H1 (cell line): ENCODE measurements at regions not wholly inside any gene's neighbourhood (a gene's known extent, or its start where the extent isn't known, plus 50 kb on each side); places are given as distances from the start of the nearest gene placed in this dataset.

Source experiments
- CTCF ChIA-PET: fragments of 300-600 bp; sonication (Branson Sonifier 250); formaldehyde crosslinking; loops from one replicate; lab custom pipeline; 2021; ENCODE audit not compliant: partially characterized antibody; lab: Charles Lee
- POLR2A ChIA-PET: fragments of 300-600 bp; sonication (Branson Sonifier 250); formaldehyde crosslinking; loops from one replicate; lab custom pipeline; 2021; ENCODE audit warnings: inconsistent platforms; ENCODE audit not compliant: partially characterized antibody; lab: Charles Lee
- DNase-seq, 2 experiments: peaks; one replicate each; pipeline versions ENCODE4 v3.0.0 to v3.0.0-alpha.2; 2010 to 2022; ENCODE audit warnings: low spot score in 2 of 2, low read depth in 1 of 2, mixed read lengths in 1 of 2
- FAIRE-seq: peaks from 2 replicates; lab custom pipeline; 2011; peaks lifted over from hg19 to GRCh38; lab: Jason Lieb, UNC
- H2AFZ ChIP-seq: 2 replicates; pipeline ENCODE4 v1.8.1; 2012; ENCODE audit warnings: low read length, inconsistent platforms
- H2AK5ac ChIP-seq: 2 replicates; pipeline ENCODE4 v1.6.1; 2013; ENCODE audit warnings: low read depth, low read length
- H2BK120ac ChIP-seq: replicated peaks from 2 replicates; pipeline ENCODE3; 2013; ENCODE audit warnings: low read depth, low read length, inconsistent platforms
- H2BK12ac ChIP-seq: 2 replicates; pipeline ENCODE4 v1.6.1; 2013; ENCODE audit warnings: low read depth, low read length
- H2BK15ac ChIP-seq: 2 replicates; pipeline ENCODE4 v1.6.1; 2013; ENCODE audit warnings: low read length
- H2BK20ac ChIP-seq: 2 replicates; pipeline ENCODE4 v1.6.1; 2013; ENCODE audit warnings: low read length
- H2BK5ac ChIP-seq: 2 replicates; pipeline ENCODE4 v1.6.1; 2013; ENCODE audit warnings: low read depth, low read length
- H3K14ac ChIP-seq: 2 replicates; pipeline ENCODE4 v1.6.1; 2013; ENCODE audit warnings: inconsistent platforms; ENCODE audit not compliant: insufficient read length
- H3K18ac ChIP-seq: 2 replicates; pipeline ENCODE4 v1.6.1; 2013; ENCODE audit warnings: low read length; ENCODE audit errors: extremely low read depth
- H3K23ac ChIP-seq: 2 replicates; pipeline ENCODE4 v1.6.1; 2013; ENCODE audit warnings: inconsistent platforms; ENCODE audit not compliant: insufficient read length
- H3K23me2 ChIP-seq: 2 replicates; pipeline ENCODE4 v1.6.1; 2013; ENCODE audit warnings: low read depth, low read length
- H3K27ac ChIP-seq: 2 replicates; pipeline ENCODE4 v1.6.1; 2011; ENCODE audit warnings: low read depth, low read length, inconsistent platforms
- H3K27me3 ChIP-seq, 4 experiments: replicated peaks in 1 of 4; 1 replicate in 1 of 4; 2 replicates in 3 of 4; pipeline versions ENCODE4 v1.6.1 to v1.8.1; 2011 to 2013; ENCODE audit warnings: low read length in 3 of 4, mild to moderate bottlenecking in 3 of 4, inconsistent platforms in 2 of 4, mixed read lengths in 2 of 4, moderate library complexity in 1 of 4; ENCODE audit not compliant: control insufficient read depth in 3 of 4, insufficient read depth in 3 of 4; ENCODE audit errors: extremely low read depth in 1 of 4
- H3K36me3 ChIP-seq, 4 experiments: 2 replicates each; pipeline versions ENCODE4 v1.6.1 to v1.8.1; 2011 to 2013; ENCODE audit warnings: mild to moderate bottlenecking in 4 of 4, low read length in 3 of 4, moderate library complexity in 2 of 4, control low read depth in 1 of 4, inconsistent platforms in 1 of 4; ENCODE audit not compliant: insufficient read depth in 4 of 4, control insufficient read depth in 2 of 4
- H3K4ac ChIP-seq: replicated peaks from 2 replicates; pipeline ENCODE3; 2013; ENCODE audit warnings: low read length, low read depth, mixed read lengths, inconsistent platforms; ENCODE audit not compliant: insufficient read length
- H3K4me1 ChIP-seq, 4 experiments: replicated peaks in 1 of 4; 1 replicate in 1 of 4; 2 replicates in 3 of 4; pipeline versions ENCODE4 v1.6.1 to v1.8.1; 2011 to 2013; ENCODE audit warnings: low read length in 3 of 4, inconsistent platforms in 2 of 4, mixed read lengths in 1 of 4; ENCODE audit not compliant: insufficient read depth in 4 of 4, control insufficient read depth in 3 of 4
- H3K4me2 ChIP-seq, 2 experiments: 2 replicates each; pipeline versions ENCODE4 v1.6.1 to v1.8.1; 2011 to 2013; ENCODE audit warnings: low read depth in 2 of 2, low read length in 2 of 2, control low read depth in 1 of 2, inconsistent platforms in 1 of 2, mild to moderate bottlenecking in 1 of 2; ENCODE audit not compliant: insufficient read depth in 1 of 2
- H3K4me3 ChIP-seq, 4 experiments: fragments of 200-600, 300-600 bp in 1 of 4; sonication (generic), shearing (Covaris generic), sonication (Bioruptor Twin) in 1 of 4; 2 replicates each; pipeline versions ENCODE4 v1.5.1 to v1.8.1; 2011 to 2016; ENCODE audit warnings: low read length in 4 of 4, low read depth in 3 of 4, control low read depth in 2 of 4, inconsistent platforms in 2 of 4, mild to moderate bottlenecking in 2 of 4, mixed read lengths in 1 of 4, moderate library complexity in 1 of 4; ENCODE audit not compliant: insufficient read depth in 2 of 4; ENCODE audit errors: extremely low read depth in 1 of 4
- H3K56ac ChIP-seq: replicated peaks from 2 replicates; pipeline ENCODE3; 2013; ENCODE audit warnings: low read depth, mild to moderate bottlenecking, mixed read lengths, low read length, inconsistent platforms; ENCODE audit not compliant: insufficient read length
- H3K79me1 ChIP-seq: 2 replicates; pipeline ENCODE4 v1.6.1; 2013; ENCODE audit warnings: low read depth, low read length, control low read depth
- H3K79me2 ChIP-seq, 2 experiments: 2 replicates each; pipeline versions ENCODE4 v1.6.1 to v1.8.1; 2012 to 2013; ENCODE audit warnings: low read length in 2 of 2, mild to moderate bottlenecking in 2 of 2, inconsistent platforms in 1 of 2; ENCODE audit not compliant: insufficient read depth in 2 of 2, control insufficient read depth in 1 of 2
- H3K9ac ChIP-seq, 4 experiments: replicated peaks in 1 of 4; 1 replicate in 1 of 4; 2 replicates in 3 of 4; pipeline versions ENCODE4 v1.6.1 to v1.8.1; 2011 to 2013; ENCODE audit warnings: low read depth in 3 of 4, low read length in 3 of 4, control low read depth in 2 of 4, mild to moderate bottlenecking in 2 of 4, moderate library complexity in 2 of 4, inconsistent platforms in 1 of 4; ENCODE audit errors: extremely low read depth in 1 of 4
- H3K9me3 ChIP-seq, 2 experiments: 2 replicates each; pipeline versions ENCODE4 v1.6.1 to v1.8.1; 2012 to 2013; ENCODE audit warnings: mild to moderate bottlenecking in 2 of 2, moderate library complexity in 2 of 2, control low read depth in 1 of 2, inconsistent platforms in 1 of 2, low read depth in 1 of 2, low read length in 1 of 2, mixed read lengths in 1 of 2; ENCODE audit not compliant: insufficient read depth in 2 of 2
- H4K20me1 ChIP-seq, 2 experiments: replicated peaks in 1 of 2; 2 replicates each; pipeline versions ENCODE3 to v1.8.1; 2011 to 2013; ENCODE audit warnings: inconsistent platforms in 2 of 2, low read length in 2 of 2, mild to moderate bottlenecking in 1 of 2; ENCODE audit not compliant: insufficient read depth in 2 of 2, control insufficient read depth in 1 of 2
- H4K5ac ChIP-seq: 2 replicates; pipeline ENCODE4 v1.6.1; 2013; ENCODE audit warnings: low read length, low read depth, mixed read lengths, inconsistent platforms; ENCODE audit not compliant: insufficient read length
- H4K8ac ChIP-seq: 2 replicates; pipeline ENCODE4 v1.8.0; 2013; ENCODE audit warnings: mild to moderate bottlenecking, moderate library complexity, low read length, inconsistent platforms; ENCODE audit not compliant: insufficient read depth; ENCODE audit errors: extremely low read depth
- H4K91ac ChIP-seq: replicated peaks from 2 replicates; pipeline ENCODE3; 2013; ENCODE audit warnings: low read length, mixed read lengths, inconsistent platforms; ENCODE audit not compliant: insufficient read length
- BCL11A ChIP-seq, 2 experiments: IDR thresholded peaks; one replicate each; pipeline ENCODE4 v1.6.1; 2011; ENCODE audit warnings: low read depth in 2 of 2, low read length in 2 of 2, mild to moderate bottlenecking in 2 of 2
- CHD1 ChIP-seq: IDR thresholded peaks from 2 replicates; pipeline ENCODE4 v1.6.1; 2012; ENCODE audit warnings: low read depth, low read length, improper control_type of control experiment
- CHD2 ChIP-seq: IDR thresholded peaks from 2 replicates; pipeline ENCODE4 v1.6.1; 2012; ENCODE audit warnings: low read length, improper control_type of control experiment
- EZH2 ChIP-seq: fragments of 200-600 bp; sonication (generic); IDR thresholded peaks from 2 replicates; pipeline ENCODE4 v1.7.1; 2012; ENCODE audit warnings: low read depth, mild to moderate bottlenecking, moderate library complexity, low read length, inconsistent platforms; ENCODE audit not compliant: severe bottlenecking
- GABPA ChIP-seq: IDR thresholded peaks from 2 replicates; pipeline ENCODE4 v1.6.1; 2011; ENCODE audit warnings: mild to moderate bottlenecking, low read length, moderate library complexity, borderline replicate concordance; ENCODE audit not compliant: insufficient read depth
- HDAC6 ChIP-seq: IDR thresholded peaks from one replicate; pipeline ENCODE4 v1.7.1; 2012; ENCODE audit warnings: low read depth, mild to moderate bottlenecking, inconsistent platforms, low read length, moderate library complexity
- KDM5A ChIP-seq: fragments of 200-600 bp; IDR thresholded peaks from 2 replicates; pipeline ENCODE4 v1.7.1; 2012; ENCODE audit warnings: mild to moderate bottlenecking, low read length, inconsistent platforms, mixed read lengths
- NANOG ChIP-seq: IDR thresholded peaks from 2 replicates; pipeline ENCODE4 v1.6.1; 2011; ENCODE audit warnings: low read length, low read depth, mild to moderate bottlenecking, inconsistent platforms; ENCODE audit not compliant: insufficient read depth, poor library complexity, severe bottlenecking
- NRF1 ChIP-seq: IDR thresholded peaks from 2 replicates; pipeline ENCODE4 v1.6.1; 2011; ENCODE audit warnings: mild to moderate bottlenecking, low read depth, low read length, improper control_type of control experiment
- POU5F1 ChIP-seq: IDR thresholded peaks from 2 replicates; pipeline ENCODE4 v1.6.1; 2011; ENCODE audit warnings: low read depth, mild to moderate bottlenecking, low read length, moderate library complexity
- RAD21 ChIP-seq, 2 experiments: IDR thresholded peaks in 1 of 2; conservative IDR thresholded peaks in 1 of 2; 2 replicates each; pipeline ENCODE4 v1.6.1; 2011; ENCODE audit warnings: low read depth in 2 of 2, low read length in 2 of 2, improper control_type of control experiment in 1 of 2, inconsistent platforms in 1 of 2, mild to moderate bottlenecking in 1 of 2, moderate library complexity in 1 of 2
- SIRT6 ChIP-seq: IDR thresholded peaks from one replicate; pipeline ENCODE4 v1.7.1; 2012; ENCODE audit warnings: low read length, inconsistent platforms
- SP1 ChIP-seq: IDR thresholded peaks from 2 replicates; pipeline ENCODE4 v1.6.1; 2011; ENCODE audit warnings: low read depth, low read length
- SP4 ChIP-seq: IDR thresholded peaks from 2 replicates; pipeline ENCODE4 v1.6.1; 2012; ENCODE audit warnings: low read length, inconsistent platforms
- SRF ChIP-seq: IDR thresholded peaks from 2 replicates; pipeline ENCODE4 v1.6.1; 2011; ENCODE audit warnings: mild to moderate bottlenecking, low read depth, low read length, moderate library complexity
- WGBS, 2 experiments: shearing (Covaris generic) in 1 of 2; methylation state at CpG; one replicate each; pipeline versions ENCODE4 v1.1.6 to v1.1.7; 2013 to 2015; ENCODE audit warnings: low lambda C conversion rate in 2 of 2, mixed read lengths in 2 of 2, inconsistent platforms in 1 of 2, low coverage in 1 of 2, missing lambda C conversion rate in 1 of 2; ENCODE audit not compliant: insufficient replicate concordance in 2 of 2, insufficient coverage in 1 of 2, insufficient read length in 1 of 2; ENCODE audit errors: extremely low coverage in 1 of 2, missing lambda C conversion rate in 1 of 2; 5-methylcytosine and 5-hydroxymethylcytosine counted together

GRCh38 chr4:177222781-177223180 lies 86.9 kb upstream of the NEIL3 start:
- Histone ChIP-seq H3K4me3 (no peak overlapping the region), H3K4me2 (no peak overlapping the region)
- no peak for TF ChIP-seq KDM5A
- no peak for TF ChIP-seq BCL11A (IDR thresholded peaks at IDR 0.05; ENCODE audit: low read depth in 2 of 2, low read length in 2 of 2)
- TF ChIP-seq SRF = no peak
- TF ChIP-seq SP4 = no peak
- no peak for TF ChIP-seq CHD2
- TF ChIP-seq EZH2 = no peak
- TF ChIP-seq NRF1 = no peak
- no peak for TF ChIP-seq SP1
- no peak for TF ChIP-seq POU5F1
- no peak for TF ChIP-seq GABPA
- TF ChIP-seq HDAC6 = no peak
- no peak for TF ChIP-seq RAD21 (IDR thresholded peaks at IDR 0.05 in 1 of 2, conservative IDR thresholded peaks at IDR 0.05 in 1 of 2; ENCODE audit: low read depth in 2 of 2, low read length in 2 of 2)
- TF ChIP-seq CHD1 = no peak
- TF ChIP-seq SIRT6 = no peak
- TF ChIP-seq NANOG = no peak
- TF ChIP-seq, all 59 proteins: peak for 0
- no peak overlapping the region for H2AK5ac ChIP-seq
- 82% methylated on average over 2 of the region's 2 CpGs; no CpG with 5 or more reads in 1 of the 2 experiments for WGBS, 2 experiments
- no peak overlapping the region for H4K91ac ChIP-seq
- H3K14ac ChIP-seq = no peak overlapping the region
- H4K20me1 ChIP-seq = no peaks in the 10 kb centered on the region
- no peak overlapping the region for H3K23ac ChIP-seq
- no peaks in the 10 kb centered on the region for H3K79me2 ChIP-seq
- no peak overlapping the region for H2BK12ac ChIP-seq
- no peaks in the 10 kb centered on the region for H3K23me2 ChIP-seq
- no peak for DNase-seq
- no peaks in the 10 kb centered on the region for H3K27me3 ChIP-seq
- H3K4ac ChIP-seq = no peak overlapping the region
- H2AFZ ChIP-seq = no peak overlapping the region
- ChIA-PET POLR2A (interaction anchor here (0.7 kb wide), 1 partner anchor 28 kb away, joined by 3 read pairs; no protein-coding TSS in a partner anchor), CTCF (interaction anchor here (0.9 to 1.2 kb wide), 2 partner anchors 9 to 27 kb away, joined by 4 read pairs; no protein-coding TSS in a partner anchor)
- no peak overlapping the region for H2BK15ac ChIP-seq
- H3K36me3 ChIP-seq = no peaks in the 10 kb centered on the region
- peaks cover 0 to 4% of the 10 kb centered on the region in 2 experiments; a peak in 1 of 4 replicates for H3K9me3 ChIP-seq
- H4K5ac ChIP-seq = no peak overlapping the region
- no peak overlapping the region for H3K27ac ChIP-seq
- no peak overlapping the region for H2BK20ac ChIP-seq
- no peaks in the 10 kb centered on the region for H3K4me1 ChIP-seq
- H3K56ac ChIP-seq = no peak overlapping the region
- no peak for FAIRE-seq
- H2BK5ac ChIP-seq = no peak overlapping the region
- H2BK120ac ChIP-seq = no peak overlapping the region
- no peak overlapping the region for H3K9ac ChIP-seq
- no peaks in the 10 kb centered on the region for H3K79me1 ChIP-seq
- H4K8ac ChIP-seq = no peak overlapping the region
- no peak overlapping the region for H3K18ac ChIP-seq
